ENCODE measurements at regions not wholly inside any gene's neighbourhood (a gene's known extent, or its start where the extent isn't known, plus 50 kb on each side); places are given as distances from the start of the nearest gene placed in this dataset.

DNA sequence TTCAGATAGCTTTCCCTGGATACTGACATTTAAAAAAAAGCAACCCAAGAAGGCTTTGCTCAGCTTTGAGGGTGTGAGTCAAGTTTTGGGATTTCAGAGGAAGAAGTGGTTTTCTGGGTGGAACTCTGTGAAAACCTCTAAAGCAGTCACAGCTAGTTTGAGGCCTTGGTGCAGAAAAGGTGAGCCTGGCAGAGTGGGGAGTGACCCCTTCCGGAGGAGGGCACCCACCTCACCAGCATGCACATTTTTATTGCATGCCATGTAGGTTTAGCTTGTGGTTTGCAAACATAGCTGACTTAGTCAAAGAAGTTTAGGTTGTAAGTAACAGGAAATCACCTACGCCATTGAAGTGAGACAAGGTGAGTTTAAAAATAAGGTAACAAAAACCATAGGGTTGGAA lies 146.8 kb upstream of the PMEPA1 start:
- TF ChIP-seq POLR2A (IDR thresholded peaks at IDR 0.05; ENCODE audit: low read depth, low read length) (no peak), POLR2AphosphoS5 (IDR thresholded peaks at IDR 0.05; ENCODE audit: low read depth, low read length) (no peak), TAF1 (IDR thresholded peaks at IDR 0.05; ENCODE audit: low read depth, low read length) (no peak), SPI1 (IDR thresholded peaks at IDR 0.05; ENCODE audit: low read depth, low read length) (no peak), PAX5 (IDR thresholded peaks at IDR 0.05; ENCODE audit: insufficient read depth, low read length, severe bottlenecking) (no peak)

Measured in GM12891 (cell line).